ENCODE measurements at regions not wholly inside any gene's neighbourhood (a gene's known extent, or its start where the extent isn't known, plus 50 kb on each side); places are given as distances from the start of the nearest gene placed in this dataset.

DNA sequence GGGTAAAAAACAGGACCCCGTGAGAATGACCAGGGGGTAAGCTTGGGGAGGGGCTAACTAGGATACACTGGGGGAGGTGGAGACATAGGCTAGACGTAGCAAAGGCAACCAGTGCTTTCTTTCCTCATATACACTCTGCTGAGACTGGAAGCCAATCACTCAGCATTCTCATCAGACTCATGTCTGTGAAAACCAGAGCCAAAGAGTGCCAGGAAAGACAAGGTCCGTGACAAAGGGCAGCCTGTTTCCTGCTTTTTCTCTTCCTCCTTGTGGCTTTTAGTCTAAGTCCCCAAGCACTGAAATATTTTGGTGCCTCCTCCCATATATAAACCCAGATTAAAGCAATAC is 97.9 kb upstream of the NEDD9 start:
- Histone ChIP-seq H3K9me3 (ENCODE audit: low read length) (no peaks in the 10 kb centered on the region), H3K27ac (ENCODE audit: extremely low read length, insufficient read depth, low read length) (no peak overlapping the region), H3K4me2 (ENCODE audit: low read depth, low read length) (no peak overlapping the region), H3K4me1 (ENCODE audit: insufficient read depth, low read length) (peaks cover 49% of the 10 kb centered on the region), H2AFZ (ENCODE audit: low read length) (no peak overlapping the region), H3K4me3 (replicated peaks in 1 of 3; ENCODE audit: insufficient read depth in 1 of 3, low read depth in 2 of 3, low read length in 3 of 3) (no peak overlapping the region), H4K20me1 (ENCODE audit: insufficient read depth, low read length) (no peaks in the 10 kb centered on the region), H3K9ac (ENCODE audit: insufficient read depth, low read depth, low read length) (no peak overlapping the region; the same call in 1 of the 2 replicates), H3K79me2 (ENCODE audit: insufficient read depth, low read length) (no peaks in the 10 kb centered on the region), H3K27me3 (ENCODE audit: control insufficient read depth in 1 of 2, insufficient read depth in 2 of 2, low read length in 2 of 2) (no peaks in the 10 kb centered on the region), H3K36me3 (replicated peaks in 1 of 2; ENCODE audit: control insufficient read depth in 1 of 2, insufficient read depth in 2 of 2, low read length in 2 of 2) (no peaks in the 10 kb centered on the region)
- TF ChIP-seq RCOR2 (CRISPR knock-in tag; IDR thresholded peaks at IDR 0.05), result no peak
- 0 out of 2 replicates have a peak, but pooled peaks have one; percentile 21 for TF ChIP-seq TGIF2 (CRISPR knock-in tag; IDR thresholded peaks at IDR 0.05)
- no peak for TF ChIP-seq ZNF557 (CRISPR knock-in tag; IDR thresholded peaks at IDR 0.05)
- no peak for TF ChIP-seq ZNF713 (CRISPR knock-in tag; IDR thresholded peaks at IDR 0.05)
- TF ChIP-seq, protein P1, sequence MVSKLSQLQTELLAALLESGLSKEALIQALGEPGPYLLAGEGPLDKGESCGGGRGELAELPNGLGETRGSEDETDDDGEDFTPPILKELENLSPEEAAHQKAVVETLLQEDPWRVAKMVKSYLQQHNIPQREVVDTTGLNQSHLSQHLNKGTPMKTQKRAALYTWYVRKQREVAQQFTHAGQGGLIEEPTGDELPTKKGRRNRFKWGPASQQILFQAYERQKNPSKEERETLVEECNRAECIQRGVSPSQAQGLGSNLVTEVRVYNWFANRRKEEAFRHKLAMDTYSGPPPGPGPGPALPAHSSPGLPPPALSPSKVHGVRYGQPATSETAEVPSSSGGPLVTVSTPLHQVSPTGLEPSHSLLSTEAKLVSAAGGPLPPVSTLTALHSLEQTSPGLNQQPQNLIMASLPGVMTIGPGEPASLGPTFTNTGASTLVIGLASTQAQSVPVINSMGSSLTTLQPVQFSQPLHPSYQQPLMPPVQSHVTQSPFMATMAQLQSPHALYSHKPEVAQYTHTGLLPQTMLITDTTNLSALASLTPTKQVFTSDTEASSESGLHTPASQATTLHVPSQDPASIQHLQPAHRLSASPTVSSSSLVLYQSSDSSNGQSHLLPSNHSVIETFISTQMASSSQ (IDR thresholded peaks at IDR 0.05; ENCODE audit: low read depth), result no peak
- TF ChIP-seq, protein P1 (CRISPR knock-in tag; IDR thresholded peaks at IDR 0.05; ENCODE audit: borderline replicate concordance), result no peak
- WGBS (ENCODE audit: low lambda C conversion rate), result 86% methylated on average over 3 of the region's 3 CpGs
- BruUV-seq (replicated peaks), result no TSS peak
- FAIRE-seq, result no peak
- no peak for DNase-seq (ENCODE audit: low spot score)
- no peak for ATAC-seq
- in situ Hi-C loops (cut with HindIII; ENCODE audit: extremely low pct_ligation_motif_present, low pct_unique_long_range_greater_than_20kb) (no loop called here), intact Hi-C loops (cut with micrococcal nuclease; ENCODE audit: unreplicated experiment) (no loop called here)
- ChIA-PET POLR2A (no interaction called here), CTCF (ENCODE audit: low intra/inter-chr PET ratio, low total read pairs) (no interaction called here)

All from HepG2 (cell line).